IMR-90 (cell line): ENCODE measurements at regions not wholly inside any gene's neighbourhood (a gene's known extent, or its start where the extent isn't known, plus 50 kb on each side); places are given as distances from the start of the nearest gene placed in this dataset.
A peak's percentile ranks its signal among the peaks of the same experiment; 100 is the strongest.

Source experiments
- ATAC-seq: fragments of 200-7000 bp; cut with Tn5 transposase; 2 replicates; pipeline ENCODE4 v1.9.1; 2020; ENCODE audit warnings: low read depth, mild to moderate bottlenecking, moderate library complexity
- BruUV-seq: library from RNA; stranded (reverse); fragments of 400-500 nt; replicated peaks from 2 replicates; lab custom pipeline; 2021; lab: Mats Ljungman, UMichigan
- CTCF ChIA-PET: fragments of 300-600 bp; formaldehyde crosslinking; extraction: SDS; loops from one replicate; lab custom pipeline; 2021; ENCODE audit warnings: antibody characterized with exemption; lab: Yijun Ruan, JAX
- POLR2A ChIA-PET: fragments of 300-600 bp; sonication (Branson Sonifier 250); formaldehyde crosslinking; loops from one replicate; lab custom pipeline; 2022; ENCODE audit warnings: antibody characterized with exemption; ENCODE audit not compliant: unreplicated experiment; lab: Charles Lee
- DNase-seq: peaks from one replicate; pipeline ENCODE4 v3.0.0; 2013
- H2AFZ ChIP-seq: replicated peaks from 2 replicates; pipeline ENCODE3; 2013; ENCODE audit warnings: low read length, mild to moderate bottlenecking; ENCODE audit not compliant: poor library complexity
- H2AK5ac ChIP-seq: 2 replicates; pipeline ENCODE4 v1.6.1; 2013; ENCODE audit warnings: low read depth, low read length, inconsistent platforms
- H2AK9ac ChIP-seq: replicated peaks from 2 replicates; pipeline ENCODE3; 2013; ENCODE audit warnings: mild to moderate bottlenecking, low read depth, low read length, moderate library complexity; ENCODE audit not compliant: poor library complexity
- H2BK120ac ChIP-seq: 2 replicates; pipeline ENCODE4 v1.6.1; 2013; ENCODE audit warnings: low read depth, low read length, inconsistent platforms
- H2BK15ac ChIP-seq: 3 replicates; pipeline ENCODE4 v1.6.1; 2013; ENCODE audit warnings: low read depth, low read length, inconsistent platforms
- H2BK20ac ChIP-seq: 2 replicates; pipeline ENCODE4 v1.6.1; 2013; ENCODE audit warnings: low read depth, mild to moderate bottlenecking, inconsistent platforms, low read length, moderate library complexity
- H2BK5ac ChIP-seq: 2 replicates; pipeline ENCODE4 v1.6.1; 2013; ENCODE audit warnings: mild to moderate bottlenecking, low read depth, low read length, inconsistent platforms; ENCODE audit not compliant: poor library complexity, severe bottlenecking
- H3K14ac ChIP-seq: replicated peaks from 2 replicates; pipeline ENCODE4 v1.6.1; 2013; ENCODE audit warnings: low read depth, low read length, inconsistent platforms
- H3K18ac ChIP-seq: 2 replicates; pipeline ENCODE4 v1.6.1; 2013; ENCODE audit warnings: low read depth, low read length, control low read depth
- H3K23ac ChIP-seq: 2 replicates; pipeline ENCODE4 v1.6.1; 2013; ENCODE audit warnings: low read depth, low read length, inconsistent platforms
- H3K27ac ChIP-seq: 2 replicates; pipeline ENCODE4 v1.5.1; 2013; ENCODE audit warnings: mild to moderate bottlenecking, control low read depth, low read length; ENCODE audit not compliant: insufficient read depth
- H3K27me3 ChIP-seq: 2 replicates; pipeline ENCODE4 v1.6.1; 2013; ENCODE audit warnings: low read length; ENCODE audit not compliant: control insufficient read depth, insufficient read depth
- H3K36me3 ChIP-seq: 2 replicates; pipeline ENCODE4 v1.6.1; 2013; ENCODE audit warnings: low read length, mixed read lengths; ENCODE audit not compliant: control insufficient read depth, insufficient read depth
- H3K4ac ChIP-seq: 2 replicates; pipeline ENCODE4 v1.6.1; 2013; ENCODE audit warnings: low read depth, low read length, inconsistent platforms
- H3K4me1 ChIP-seq: 2 replicates; pipeline ENCODE4 v1.6.1; 2013; ENCODE audit warnings: low read length, mixed read lengths; ENCODE audit not compliant: control insufficient read depth, insufficient read depth
- H3K4me2 ChIP-seq: 2 replicates; pipeline ENCODE4 v1.6.1; 2013; ENCODE audit warnings: low read depth, mild to moderate bottlenecking, control low read depth, low read length, moderate library complexity
- H3K4me3 ChIP-seq: 2 replicates; pipeline ENCODE4 v1.5.1; 2013; ENCODE audit warnings: low read depth, mild to moderate bottlenecking, control low read depth, low read length, moderate library complexity; ENCODE audit not compliant: insufficient read depth
- H3K56ac ChIP-seq: 2 replicates; pipeline ENCODE4 v1.6.1; 2013; ENCODE audit warnings: low read length, inconsistent platforms; ENCODE audit not compliant: insufficient read depth; ENCODE audit errors: extremely low read depth
- H3K79me1 ChIP-seq, 2 experiments: 2 replicates each; pipeline ENCODE4 v1.6.1; 2013; ENCODE audit warnings: low read length in 2 of 2, inconsistent platforms in 1 of 2, low read depth in 1 of 2
- H3K9ac ChIP-seq: 2 replicates; pipeline ENCODE4 v1.6.1; 2013; ENCODE audit warnings: low read depth, low read length, control low read depth
- H3K9me1 ChIP-seq: 2 replicates; pipeline ENCODE4 v1.6.1; 2013; ENCODE audit warnings: low read length, inconsistent platforms; ENCODE audit not compliant: insufficient read depth
- H3K9me3 ChIP-seq: 2 replicates; pipeline ENCODE4 v1.6.1; 2013; ENCODE audit warnings: low read length; ENCODE audit not compliant: control insufficient read depth, insufficient read depth
- H4K20me1 ChIP-seq: 2 replicates; pipeline ENCODE4 v1.6.1; 2013; ENCODE audit warnings: low read length, inconsistent platforms; ENCODE audit not compliant: insufficient read depth
- H4K5ac ChIP-seq: 2 replicates; pipeline ENCODE4 v1.6.1; 2013; ENCODE audit warnings: mild to moderate bottlenecking, low read depth, low read length, control low read depth
- H4K8ac ChIP-seq, 2 experiments: 2 replicates each; pipeline ENCODE4 v1.6.1; 2013; ENCODE audit warnings: low read depth in 2 of 2, low read length in 2 of 2, control low read depth in 1 of 2, inconsistent platforms in 1 of 2
- H4K91ac ChIP-seq: 2 replicates; pipeline ENCODE4 v1.6.1; 2013; ENCODE audit warnings: low read depth, low read length, inconsistent platforms; ENCODE audit not compliant: insufficient read depth
- CHD1 ChIP-seq: IDR thresholded peaks from 2 replicates; pipeline ENCODE4 v1.6.1; 2012; ENCODE audit warnings: low read depth, low read length, improper control_type of control experiment
- FOS ChIP-seq: fragments of 150-350 bp; IDR thresholded peaks from 2 replicates; pipeline ENCODE4 v1.6.1; 2016; ENCODE audit warnings: low read depth, low read length
- MAFK ChIP-seq: IDR thresholded peaks from 2 replicates; pipeline ENCODE4 v1.6.1; 2012; ENCODE audit warnings: low read depth, low read length, improper control_type of control experiment
- MAZ ChIP-seq: IDR thresholded peaks from 2 replicates; pipeline ENCODE4 v1.6.1; 2012; ENCODE audit warnings: low read depth, mild to moderate bottlenecking, low read length, improper control_type of control experiment, moderate library complexity, borderline replicate concordance
- NFE2L2 ChIP-seq: fragments of 150-350 bp; IDR thresholded peaks from 2 replicates; pipeline ENCODE4 v1.6.1; 2016; ENCODE audit warnings: low read depth, mild to moderate bottlenecking, low read length
- RFX5 ChIP-seq: IDR thresholded peaks from 2 replicates; pipeline ENCODE4 v1.8.0; 2012; ENCODE audit warnings: low read depth, mild to moderate bottlenecking, low read length, moderate library complexity
- SMC3 ChIP-seq: fragments of 150-350 bp; IDR thresholded peaks from 2 replicates; pipeline ENCODE4 v1.6.1; 2016; ENCODE audit warnings: low read depth, mild to moderate bottlenecking, antibody characterized with exemption, low read length, moderate library complexity
- WGBS, 2 experiments: methylation state at CpG; one replicate each; pipeline versions ENCODE4 v1.1.5 to v1.1.7; 2013; ENCODE audit warnings: missing lambda C conversion rate in 2 of 2; ENCODE audit not compliant: insufficient read length in 1 of 2; ENCODE audit errors: extremely low coverage in 2 of 2; 5-methylcytosine and 5-hydroxymethylcytosine counted together
- dilution Hi-C: fragments of 300-500 bp; cut with HindIII; formaldehyde crosslinking; loops from one replicate; pipeline ENCODE4 v1.14.3; 2018; ENCODE audit warnings: low sequenced_read_pairs; ENCODE audit not compliant: unreplicated experiment
- in situ Hi-C: fragments of 300-500 bp; cut with MboI; formaldehyde crosslinking; loops from 3 replicates; pipeline ENCODE4 v1.14.3; 2019; ENCODE audit warnings: low sequenced_read_pairs, inconsistent platforms, mixed read lengths
- intact Hi-C: fragments of 100-400 bp; cut with micrococcal nuclease; formaldehyde crosslinking; loops from 2 replicates; pipeline ENCODE4 v1.10.0; 2022

DNA sequence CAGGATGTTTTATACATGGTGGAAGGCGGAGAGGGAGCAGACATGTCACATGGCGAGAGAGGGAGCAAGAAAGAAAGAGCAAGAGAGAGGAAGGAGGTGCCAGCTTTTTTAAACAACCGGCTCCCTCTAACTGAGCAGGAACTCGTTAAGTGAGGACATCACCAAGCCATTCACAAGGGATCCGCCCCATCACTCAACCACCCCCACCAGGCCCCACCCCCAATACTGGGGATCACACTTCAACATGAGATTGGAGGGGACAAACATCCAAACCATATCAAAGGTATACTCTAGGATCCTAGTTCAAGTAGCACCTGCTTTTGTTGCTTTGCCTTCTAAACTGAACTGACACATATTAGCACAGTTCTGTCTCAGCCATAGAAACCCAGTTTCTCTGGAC is 141.9 kb upstream of the KLF14 start:
- Histone ChIP-seq H2AK9ac (no peak overlapping the region), H3K4me1 (peaks cover 27% of the 10 kb centered on the region), H3K9me3 (no peaks in the 10 kb centered on the region), H3K4ac (0 out of 2 replicates have a peak overlapping the region, but pooled peaks have one; percentile 25), H4K91ac (no peak overlapping the region), H3K4me3 (no peak overlapping the region), H3K9ac (no peak overlapping the region), H3K27ac (peak overlapping the region; percentile 66; the same call in 1 of the 2 replicates), H3K56ac (no peak overlapping the region), H3K9me1 (peaks cover 29% of the 10 kb centered on the region), H2BK120ac (no peak overlapping the region), H4K20me1 (peaks cover 78% of the 10 kb centered on the region), H2BK15ac (no peak overlapping the region), H3K14ac (peak overlapping the region; percentile 38; the same call in 1 of the 2 replicates), H3K36me3 (peaks cover 54% of the 10 kb centered on the region), H3K18ac (no peak overlapping the region), H2BK5ac (peak overlapping the region; percentile 54), H2AK5ac (no peak overlapping the region), H2BK20ac (no peak overlapping the region), H4K5ac (no peak overlapping the region; the same call in 1 of the 2 replicates), H3K23ac (0 out of 2 replicates have a peak overlapping the region, but pooled peaks have one; percentile 10), H3K4me2 (no peak overlapping the region), H3K79me1 (peaks cover 37 to 73% of the 10 kb centered on the region in 2 experiments), H3K27me3 (no peaks in the 10 kb centered on the region), H2AFZ (no peak overlapping the region), H4K8ac (0 out of 4 replicates have a peak overlapping the region, but pooled peaks of 1 of the 2 experiments have one; percentile 16)
- BruUV-seq = no TSS peak
- dilution Hi-C loops = no loop called here
- POLR2A ChIA-PET = no interaction called here
- in situ Hi-C loops = no loop called here
- no peak for ATAC-seq
- DNase-seq = peak; percentile 8
- no CpG with 5 or more reads among the region's 5 CpGs for WGBS, 2 experiments
- no peak for TF ChIP-seq CHD1
- TF ChIP-seq MAFK = no peak
- TF ChIP-seq MAZ = no peak
- no peak for TF ChIP-seq FOS
- TF ChIP-seq RFX5 = no peak
- no peak for TF ChIP-seq SMC3
- no peak for TF ChIP-seq NFE2L2
- CTCF ChIA-PET = interaction anchor here (2.1 kb wide), 1 partner anchor 10 kb away, joined by 6 read pairs; no protein-coding TSS in a partner anchor
- intact Hi-C loops = no loop called here
